ENCODE measurements at regions not wholly inside any gene's neighbourhood (a gene's known extent, or its start where the extent isn't known, plus 50 kb on each side); places are given as distances from the start of the nearest gene placed in this dataset.

DNA sequence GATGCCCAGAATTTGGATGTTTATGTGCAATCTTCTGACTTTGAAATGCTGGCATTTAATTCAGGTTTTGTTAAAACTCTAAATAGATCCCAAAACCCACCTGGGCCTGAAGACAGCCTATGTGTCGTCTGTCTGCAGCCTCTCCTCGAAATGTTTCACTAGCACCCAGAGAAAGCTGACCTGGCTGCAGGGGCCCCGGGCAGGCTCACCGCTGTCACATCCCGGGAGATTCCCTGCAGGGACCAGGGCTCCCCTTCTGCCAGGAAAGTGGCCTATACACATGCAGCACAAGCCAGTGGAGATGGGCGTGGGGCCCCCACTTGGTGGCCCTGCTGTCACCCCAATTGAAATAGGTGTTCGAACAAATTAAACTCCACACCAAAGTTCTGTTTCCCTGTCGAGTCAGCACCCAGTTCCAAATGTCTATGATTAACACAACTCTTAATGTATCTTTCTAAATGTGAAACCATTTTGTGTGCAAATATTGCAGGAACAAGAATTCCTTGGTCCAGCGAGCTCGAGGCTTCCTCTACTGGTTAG is 145.8 kb upstream of the ZNF507 start:
- WGBS, 2 donors, result 90 to 93% methylated on average over 10 of the region's 10 CpGs
- TF ChIP-seq CTCF (IDR thresholded peaks at IDR 0.05; ENCODE audit: control extremely low read depth, extremely low read depth), result no peak

DNA sequence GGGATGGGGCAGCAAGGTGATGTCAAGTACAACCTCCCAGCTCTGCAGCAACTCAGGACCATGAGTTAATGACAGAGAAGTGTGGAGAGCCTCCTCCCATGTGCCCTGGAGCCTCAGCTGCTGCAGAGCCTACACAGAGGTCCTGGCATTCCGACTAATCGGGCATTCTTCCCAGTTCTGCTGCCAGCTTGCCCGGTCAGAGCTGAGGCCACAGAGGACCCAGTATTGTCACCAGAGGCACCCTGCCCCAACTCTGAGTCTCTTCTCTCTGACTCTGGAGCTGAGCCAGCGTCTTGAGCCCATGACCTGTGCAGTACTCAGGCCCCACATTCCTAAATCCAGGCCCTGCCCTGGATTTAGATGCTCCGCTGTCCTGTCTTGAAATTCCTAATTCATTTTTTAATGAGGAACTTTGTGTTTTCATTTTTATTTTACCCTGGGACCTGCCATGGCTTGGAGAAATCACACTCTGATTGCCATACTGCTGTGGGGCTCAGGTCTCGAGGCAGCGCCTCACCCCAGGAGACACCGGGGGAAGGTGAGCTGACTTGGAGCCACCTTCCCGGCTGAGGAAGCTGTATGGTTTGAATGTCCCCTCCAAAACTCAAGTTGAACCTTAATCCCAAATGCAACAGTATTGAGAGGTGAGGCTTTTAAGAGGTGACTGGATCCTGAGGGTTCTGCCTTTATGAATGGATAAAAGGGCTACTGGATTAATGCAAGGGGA is 144.9 kb upstream of the ZNF507 start:
- ATAC-seq (ENCODE audit: insufficient read depth, low FRiP score) (no peak), DNase-seq (no peak)
- Histone ChIP-seq H3K9me3 (ENCODE audit: control insufficient read depth in 4 of 4, insufficient read depth in 3 of 4, low read length in 3 of 4) (peaks cover 0 to 4% (median 0%) of the 10 kb centered on the region in 4 donors), H3K9ac (ENCODE audit: insufficient read depth in 1 of 2, low read length in 2 of 2) (no peak overlapping the region), H3K27me3 (ENCODE audit: control insufficient read depth in 3 of 3, insufficient read depth in 3 of 3, low read length in 2 of 3) (no peaks in the 10 kb centered on the region), H3K27ac (ENCODE audit: low read depth in 1 of 2, low read length in 1 of 2) (no peak overlapping the region), H3K4me3 (no peak overlapping the region), H3K4me1 (ENCODE audit: control insufficient read depth in 5 of 5, insufficient read depth in 5 of 5, low read length in 5 of 5) (peaks cover 0 to 1% (median 0%) of the 10 kb centered on the region in 5 donors), H3K36me3 (ENCODE audit: control insufficient read depth in 4 of 4, insufficient read depth in 4 of 4, low read length in 4 of 4) (no peaks in the 10 kb centered on the region)
- 84 to 92% methylated on average over 9 of the region's 9 CpGs for WGBS, 2 donors
- TF ChIP-seq CTCF (IDR thresholded peaks at IDR 0.05; ENCODE audit: control extremely low read depth, extremely low read depth), result no peak

More for the DNA sequence above, 145.8 kb upstream of the ZNF507 start:
- H3K4me3 ChIP-seq, result no peak overlapping the region
- no peaks in the 10 kb centered on the region for H3K27me3 ChIP-seq (ENCODE audit: control insufficient read depth in 3 of 3, insufficient read depth in 3 of 3, low read length in 2 of 3)
- H3K9ac ChIP-seq (ENCODE audit: insufficient read depth in 1 of 2, low read length in 2 of 2), result no peak overlapping the region
- no peak overlapping the region for H3K27ac ChIP-seq (ENCODE audit: low read depth in 1 of 2, low read length in 1 of 2)
- DNase-seq (no peak), ATAC-seq (ENCODE audit: insufficient read depth, low FRiP score) (no peak)
- peaks cover 0 to 1% (median 0%) of the 10 kb centered on the region in 5 donors for H3K4me1 ChIP-seq (ENCODE audit: control insufficient read depth in 5 of 5, insufficient read depth in 5 of 5, low read length in 5 of 5)
- H3K9me3 ChIP-seq (ENCODE audit: control insufficient read depth in 4 of 4, insufficient read depth in 3 of 4, low read length in 3 of 4), result peaks cover 0 to 4% (median 0%) of the 10 kb centered on the region in 4 donors
- no peaks in the 10 kb centered on the region for H3K36me3 ChIP-seq (ENCODE audit: control insufficient read depth in 4 of 4, insufficient read depth in 4 of 4, low read length in 4 of 4)

DNA sequence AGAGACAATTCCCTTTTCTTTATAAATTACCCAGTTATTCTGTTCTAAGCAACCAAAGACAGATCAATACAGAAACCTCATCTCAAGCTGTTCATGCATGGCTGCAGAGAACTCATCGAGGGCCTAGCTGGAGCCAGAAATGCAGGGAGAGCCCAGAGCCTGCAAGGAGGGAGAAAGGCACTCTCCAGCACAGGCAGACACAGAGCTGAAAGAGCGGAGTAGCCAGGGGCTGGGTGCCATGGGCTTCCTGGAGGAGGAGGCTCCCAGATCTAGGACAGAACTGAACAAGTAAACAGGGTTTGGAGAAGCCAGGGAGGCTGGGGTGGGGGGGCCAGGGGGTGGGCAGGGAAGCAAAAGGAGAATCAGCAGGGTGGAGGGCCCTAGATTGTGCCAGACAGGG is 144.2 kb upstream of the ZNF507 start:
- WGBS, 2 donors, result 80 to 82% methylated on average over 2 of the region's 2 CpGs
- ATAC-seq (ENCODE audit: insufficient read depth, low FRiP score) (no peak), DNase-seq (no peak)
- H3K27ac ChIP-seq (ENCODE audit: low read depth in 1 of 2, low read length in 1 of 2), result no peak overlapping the region
- peaks cover 0 to 1% (median 0%) of the 10 kb centered on the region in 5 donors for H3K4me1 ChIP-seq (ENCODE audit: control insufficient read depth in 5 of 5, insufficient read depth in 5 of 5, low read length in 5 of 5)
- peaks cover 0 to 3% (median 0%) of the 10 kb centered on the region in 4 donors for H3K9me3 ChIP-seq (ENCODE audit: control insufficient read depth in 4 of 4, insufficient read depth in 3 of 4, low read length in 3 of 4)
- H3K4me3 ChIP-seq, result no peak overlapping the region
- H3K27me3 ChIP-seq (ENCODE audit: control insufficient read depth in 3 of 3, insufficient read depth in 3 of 3, low read length in 2 of 3), result no peaks in the 10 kb centered on the region
- H3K36me3 ChIP-seq (ENCODE audit: control insufficient read depth in 4 of 4, insufficient read depth in 4 of 4, low read length in 4 of 4), result no peaks in the 10 kb centered on the region
- no peak for TF ChIP-seq CTCF (IDR thresholded peaks at IDR 0.05; ENCODE audit: control extremely low read depth, extremely low read depth)
- H3K9ac ChIP-seq (ENCODE audit: insufficient read depth in 1 of 2, low read length in 2 of 2), result no peak overlapping the region

Data from lung (tissue), 11 donors.